HG02970 (cell line): ENCODE measurements at regions not wholly inside any gene's neighbourhood (a gene's known extent, or its start where the extent isn't known, plus 50 kb on each side); places are given as distances from the start of the nearest gene placed in this dataset.
"Not testable (repeated sequence)": the region's sequence is repeated elsewhere in the genome, so short reads cannot be mapped to it uniquely, and the experiment has no call there.

Experiments used
- ATAC-seq: cut with Tn5 transposase; IDR thresholded peaks from one replicate; pipeline ENCODE4 v1.9.1; 2021; ENCODE audit warnings: mild to moderate bottlenecking, moderate library complexity, moderate number of reproducible peaks; ENCODE audit not compliant: unreplicated experiment, low FRiP score

GRCh38 chr18:10134749-10135148 lies 220.9 kb downstream of the VAPA start:
- ATAC-seq, result not testable (repeated sequence)

GRCh38 chr18:10135302-10135926 lies 221.6 kb downstream of the VAPA start:
- ATAC-seq, result no peak

- ATAC-seq, result no peak
These were observed 224.9 kb downstream of the VAPA start for GRCh38 chr18:10138719-10139118.

GRCh38 chr18:10139783-10140410 lies 226.1 kb downstream of the VAPA start:
- ATAC-seq, result no peak

- ATAC-seq, result no peak
These were observed 226.9 kb downstream of the VAPA start for GRCh38 chr18:10140461-10141282.

- ATAC-seq, result no peak
These were observed 227.7 kb downstream of the VAPA start for GRCh38 chr18:10141559-10141958.

- ATAC-seq, result no peak
These were observed 228.2 kb downstream of the VAPA start for GRCh38 chr18:10142056-10142455.

GRCh38 chr18:10142496-10143160 lies 228.8 kb downstream of the VAPA start:
- ATAC-seq, result no peak

GRCh38 chr18:10143596-10143995 lies 229.8 kb downstream of the VAPA start:
- ATAC-seq, result no peak

- ATAC-seq, result no peak
These were observed 231.7 kb downstream of the VAPA start for GRCh38 chr18:10145546-10145945.

- ATAC-seq, result no peak
These were observed 233.4 kb downstream of the VAPA start for GRCh38 chr18:10147226-10147625.

- ATAC-seq, result no peak
These were observed 233.9 kb downstream of the VAPA start for GRCh38 chr18:10147752-10148151.

- no peak for ATAC-seq
These were observed 234.5 kb downstream of the VAPA start for GRCh38 chr18:10148189-10148929.

GRCh38 chr18:10149768-10150556 lies 236.1 kb downstream of the VAPA start:
- no peak for ATAC-seq

- ATAC-seq, result not testable (repeated sequence)
These were observed 236.8 kb downstream of the VAPA start for GRCh38 chr18:10150576-10150975.

- no peak for ATAC-seq
These were observed 238.7 kb downstream of the VAPA start for GRCh38 chr18:10152475-10152874.

GRCh38 chr18:10153924-10154752 lies 240.3 kb downstream of the VAPA start:
- no peak for ATAC-seq

GRCh38 chr18:10157706-10158105 lies 243.9 kb downstream of the VAPA start:
- no peak for ATAC-seq

- ATAC-seq, result no peak
These were observed 246.4 kb downstream of the VAPA start for GRCh38 chr18:10160251-10160650.
